Stimulated activated CD8-positive, alpha-beta memory T cell treated with anti-CD3 and anti-CD28 coated beads, Interleukin-7, amount 100 ng/mL, for 24 hours (primary cell): ENCODE measurements at regions not wholly inside any gene's neighbourhood (a gene's known extent, or its start where the extent isn't known, plus 50 kb on each side); places are given as distances from the start of the nearest gene placed in this dataset.
"Not testable (repeated sequence)": the region's sequence is repeated elsewhere in the genome, so short reads cannot be mapped to it uniquely, and the experiment has no call there.

Experiments
- DNase-seq: peaks from one replicate; pipeline ENCODE4 v3.0.0-alpha.2; 2020; ENCODE audit warnings: low read depth

DNA sequence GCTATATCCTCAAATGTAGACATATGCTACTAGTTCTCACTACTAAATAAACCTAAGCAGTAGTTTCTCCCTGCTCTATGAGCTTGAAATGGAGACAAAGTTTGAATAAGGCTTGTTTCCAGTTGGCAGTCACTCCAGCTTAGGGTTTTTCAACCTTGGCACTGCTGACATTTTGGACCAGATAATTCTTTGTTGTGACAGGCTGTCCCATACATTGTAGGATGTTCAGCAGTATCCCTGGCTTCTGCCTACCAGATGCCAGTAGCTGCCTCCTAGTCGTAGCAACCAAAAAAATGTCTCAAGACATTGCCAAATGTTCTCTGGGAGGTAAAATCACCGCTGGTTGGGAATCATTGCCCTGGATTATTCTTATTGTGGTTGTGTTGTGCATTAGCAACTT is 182.7 kb upstream of the PARD3B start:
- no peak for DNase-seq

DNA sequence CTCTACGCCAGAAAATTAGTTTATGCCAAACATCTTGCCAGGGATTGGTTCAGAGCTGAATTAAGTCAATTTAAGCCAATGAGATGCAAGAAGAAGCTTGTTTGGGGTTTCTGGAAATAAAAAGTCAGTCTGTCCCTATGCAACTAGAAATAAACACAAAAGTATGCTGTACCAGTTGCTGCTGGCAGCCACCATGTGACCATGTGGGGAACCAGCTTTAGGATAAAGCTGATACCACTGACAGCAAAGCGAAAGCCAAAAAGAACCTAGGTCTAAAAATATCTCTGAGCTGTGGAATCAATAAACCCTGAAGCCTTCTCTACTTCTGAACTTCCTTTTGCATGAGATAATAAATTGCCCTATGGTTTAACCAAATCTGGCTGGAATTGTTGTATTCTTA is 181.8 kb upstream of the PARD3B start:
- no peak for DNase-seq

DNA sequence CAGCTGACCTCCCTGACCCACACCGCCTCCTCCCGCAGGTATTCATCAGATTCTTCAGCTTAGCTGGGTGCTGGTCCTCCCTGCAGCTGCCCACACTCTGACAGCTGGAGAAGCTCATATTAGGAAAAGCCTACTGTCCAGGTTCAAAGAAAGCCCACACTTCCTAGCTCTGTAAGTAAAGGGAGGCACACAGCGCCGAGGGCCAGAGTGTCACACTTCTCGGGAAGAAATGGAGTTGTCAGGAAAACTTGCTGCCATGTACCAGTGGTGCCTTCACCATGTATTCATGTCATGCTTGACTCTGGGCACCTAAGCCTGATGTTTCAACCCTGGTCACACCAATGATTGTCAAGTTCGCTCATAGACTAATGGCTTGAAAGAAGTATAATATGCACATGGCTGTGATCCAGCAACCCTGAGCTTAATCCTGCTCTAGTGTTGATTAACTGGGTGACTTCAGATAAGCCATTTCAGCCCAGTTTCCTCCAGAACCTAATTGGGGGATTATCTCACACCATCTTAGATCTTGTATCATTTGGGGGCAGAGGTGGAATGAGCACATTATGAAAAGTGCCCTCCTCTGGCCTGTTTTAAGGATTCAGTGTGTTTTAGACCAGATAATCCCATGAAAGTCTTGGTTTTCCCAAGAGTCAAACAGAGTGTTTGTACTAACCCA is 180.3 kb upstream of the PARD3B start:
- DNase-seq, result no peak

DNA sequence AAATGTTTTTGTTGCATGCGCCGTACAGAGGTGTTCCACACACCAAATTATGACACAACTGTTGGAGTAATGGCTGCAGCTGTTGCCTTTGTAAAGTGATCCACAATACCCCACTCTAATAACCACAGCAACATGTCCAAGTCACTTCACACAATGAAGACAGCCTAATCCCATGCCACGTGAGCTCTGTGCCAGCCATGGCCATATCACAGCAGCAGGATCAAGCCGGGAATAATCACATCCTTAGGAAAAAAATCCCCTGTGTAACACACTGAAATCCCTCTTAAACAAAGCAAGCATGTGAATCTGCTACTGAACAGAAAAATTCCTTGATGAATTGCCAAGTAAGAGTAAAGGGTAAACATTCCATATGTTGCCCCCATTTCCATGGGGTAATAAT is 179.5 kb upstream of the PARD3B start:
- DNase-seq, result no peak

DNA sequence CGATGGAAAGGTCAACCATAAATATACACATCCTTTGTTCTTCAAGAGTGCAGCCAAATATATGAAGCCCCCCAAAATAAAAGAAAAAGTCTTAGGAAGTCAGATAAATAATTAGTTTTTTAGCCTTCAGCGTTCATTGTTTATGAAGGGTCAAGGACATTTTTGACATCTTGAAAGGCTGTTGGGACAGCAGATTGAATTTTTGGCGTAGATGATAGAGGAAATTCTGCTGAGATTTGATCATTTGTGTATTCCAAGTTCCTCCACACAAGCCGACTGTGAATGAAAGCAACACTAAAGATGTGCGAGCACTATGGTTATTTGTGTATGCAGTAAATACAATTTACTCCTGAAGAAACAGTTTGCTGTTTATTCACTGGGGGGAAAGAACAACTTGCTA is 177.8 kb upstream of the PARD3B start:
- no peak for DNase-seq

DNA sequence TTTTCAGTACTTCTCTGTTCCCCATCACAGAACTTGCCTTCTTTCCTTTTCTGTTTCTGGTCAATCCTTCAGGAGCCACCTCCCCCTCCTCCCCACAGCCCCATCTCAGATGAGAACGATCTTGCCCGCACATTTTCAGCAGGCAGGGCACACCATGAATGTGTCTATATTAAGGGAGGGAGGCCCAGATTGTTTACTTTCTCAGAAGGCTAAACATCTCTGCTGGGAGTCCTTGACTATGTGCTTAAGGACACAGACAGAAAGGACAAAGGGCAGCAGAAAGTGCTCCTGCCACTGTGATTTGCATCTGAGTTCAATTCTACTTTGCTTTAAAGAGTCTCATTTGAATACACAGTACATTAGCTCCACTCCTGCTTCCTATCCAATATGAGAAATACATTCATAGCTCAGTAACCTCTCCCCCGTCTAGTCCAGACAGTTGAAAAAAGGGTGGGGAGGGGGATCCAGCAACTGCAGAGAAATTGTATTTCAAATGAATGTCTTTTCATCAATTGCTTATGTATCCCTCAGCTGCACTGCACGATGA is 175.0 kb upstream of the PARD3B start:
- no peak for DNase-seq

DNA sequence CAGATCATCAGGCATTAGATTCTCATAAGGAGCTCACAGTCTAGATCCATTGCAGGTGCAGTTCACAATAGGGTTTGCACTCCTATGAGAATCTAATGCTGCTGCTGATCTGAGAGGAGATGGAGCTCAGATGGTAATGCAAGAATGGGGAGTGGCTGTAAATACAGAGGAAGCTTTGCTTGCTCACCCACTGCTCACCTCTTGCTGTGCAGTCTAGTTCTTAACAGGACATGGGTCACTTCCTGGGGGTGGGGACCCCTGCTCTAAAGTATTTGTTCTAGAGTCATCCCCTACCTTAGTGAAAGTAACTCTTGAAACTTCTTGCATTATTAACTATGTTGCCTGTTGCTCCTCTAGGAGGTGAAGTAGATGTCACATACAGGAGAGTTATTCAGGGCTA is 171.3 kb upstream of the PARD3B start:
- no peak for DNase-seq

DNA sequence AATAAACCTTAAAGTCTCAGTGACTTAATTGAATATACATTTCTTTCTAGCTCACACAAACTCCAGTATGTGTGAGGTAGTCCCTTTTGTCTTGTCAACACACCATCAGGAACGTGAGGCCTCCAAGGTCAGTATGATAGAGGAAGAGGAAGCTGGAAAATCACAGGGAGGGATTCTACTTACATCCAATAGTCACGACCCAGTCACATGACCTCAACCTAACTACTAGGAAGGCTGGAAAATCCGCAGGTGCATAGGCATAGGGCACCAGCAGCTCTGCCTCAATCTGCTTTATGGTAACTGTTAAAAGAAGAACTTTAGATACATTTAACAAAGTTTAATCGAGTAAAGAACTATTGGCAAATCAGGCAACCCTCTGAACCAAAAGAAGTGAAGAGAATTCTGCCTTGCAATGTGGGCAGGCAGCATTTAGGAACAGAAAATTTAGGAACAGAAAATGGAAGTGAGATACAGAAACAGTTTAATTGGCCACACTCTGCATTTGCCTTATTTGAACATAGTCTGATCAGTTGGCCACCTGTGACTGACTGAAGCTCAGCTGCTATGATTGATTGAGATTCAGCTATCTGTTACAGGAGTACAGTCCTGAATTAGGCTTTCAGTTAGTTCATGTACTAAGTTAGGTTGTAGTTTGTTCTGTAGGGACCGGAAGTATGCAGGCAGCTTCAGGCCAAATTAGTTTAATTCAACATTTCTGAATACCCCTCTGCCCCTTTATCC is 165.0 kb upstream of the PARD3B start:
- no peak for DNase-seq

DNA sequence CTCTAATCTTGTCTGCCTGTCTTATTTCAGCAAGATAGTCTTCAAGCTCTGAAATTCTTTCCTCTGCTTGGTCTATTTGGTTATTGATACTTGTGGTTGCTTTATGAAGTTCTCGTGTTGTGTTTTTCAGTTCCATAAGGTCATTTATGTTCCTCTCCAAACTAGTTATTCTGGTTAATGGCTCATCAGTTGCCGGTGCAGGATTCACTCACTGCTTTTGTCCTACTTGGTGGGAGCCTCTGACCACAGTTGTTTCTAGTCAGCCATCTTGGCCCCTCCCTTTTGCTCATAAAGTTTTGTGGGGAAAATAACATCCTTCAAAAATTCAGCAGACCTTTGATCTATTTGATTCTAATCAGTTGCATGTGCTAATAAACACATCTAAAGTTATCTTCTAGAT is 158.6 kb upstream of the PARD3B start:
- no peak for DNase-seq

DNA sequence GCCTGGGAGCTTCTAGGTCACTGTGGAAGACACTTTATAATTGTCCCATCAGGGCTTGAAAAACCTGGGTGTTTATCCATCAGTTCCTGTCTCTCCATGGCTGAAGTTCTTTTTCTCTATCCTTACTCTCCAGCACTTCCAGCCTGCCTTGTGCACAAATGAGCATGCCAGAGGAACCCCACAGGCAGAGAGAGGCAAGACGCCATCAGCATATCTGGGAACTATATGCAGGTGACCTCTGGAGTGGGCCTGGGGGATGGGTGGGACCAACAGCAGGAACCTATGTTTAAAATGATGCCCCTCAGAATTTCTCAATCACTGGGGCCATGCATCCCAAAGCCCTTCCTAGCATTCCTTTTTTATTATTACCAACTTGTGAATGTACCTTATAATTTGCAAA is 156.2 kb upstream of the PARD3B start:
- no peak for DNase-seq

DNA sequence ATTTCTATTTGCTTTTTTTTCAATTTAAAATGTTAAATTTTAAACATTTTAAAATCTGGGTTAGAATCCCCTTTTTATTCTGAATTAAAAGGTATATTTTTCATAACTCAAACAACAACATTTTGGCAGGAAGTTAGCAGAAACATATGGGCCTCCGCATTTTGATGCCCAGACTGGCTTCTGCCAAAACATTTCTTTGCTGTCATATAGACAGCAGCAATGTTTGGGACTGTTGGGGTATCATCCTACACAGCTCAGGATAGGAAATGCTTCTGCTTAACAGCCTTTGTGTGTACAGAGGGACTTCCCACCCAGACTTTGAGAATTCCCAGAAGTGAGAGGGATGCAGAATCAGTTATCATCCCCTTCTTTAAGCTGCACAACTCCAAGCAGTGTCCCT is 155.4 kb upstream of the PARD3B start:
- DNase-seq, result no peak

DNA sequence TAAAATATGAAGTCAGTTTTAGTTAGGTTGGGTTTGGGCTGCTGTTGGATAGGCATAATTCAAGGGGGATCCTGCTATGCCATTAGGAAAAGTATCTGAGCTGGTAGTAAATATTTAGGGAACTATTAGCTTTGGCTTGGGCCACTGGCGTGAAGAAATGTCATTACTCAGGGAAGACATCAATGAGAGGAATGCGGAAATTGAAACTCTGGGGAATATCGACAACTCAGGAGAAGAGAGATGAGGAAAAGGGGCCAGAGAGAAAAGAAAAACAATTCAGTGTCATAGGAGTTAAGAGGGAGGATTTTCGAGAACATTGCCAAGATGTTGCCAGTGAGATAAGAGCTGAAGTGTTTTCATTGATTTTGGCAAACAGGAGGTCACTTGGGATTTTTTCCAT is 149.7 kb upstream of the PARD3B start:
- DNase-seq, result no peak

DNA sequence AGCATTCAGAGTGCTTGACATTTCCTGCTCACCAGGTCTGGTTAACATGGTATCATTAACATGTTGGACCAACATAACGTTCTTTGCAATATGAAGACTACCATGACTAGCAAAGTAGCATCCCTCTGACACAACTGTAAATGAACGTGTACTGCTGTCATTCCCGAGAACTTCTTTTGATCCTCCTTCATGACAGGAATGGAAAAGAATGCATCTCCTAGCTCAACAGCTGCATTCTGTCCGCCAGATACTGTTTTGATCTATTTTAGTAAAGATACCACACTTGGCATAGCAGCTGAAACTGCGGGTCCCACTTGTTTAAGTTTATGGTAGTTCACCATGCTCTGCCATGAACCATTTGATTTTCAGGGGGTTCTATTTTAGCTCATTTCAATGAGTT is 144.2 kb upstream of the PARD3B start:
- no peak for DNase-seq

DNA sequence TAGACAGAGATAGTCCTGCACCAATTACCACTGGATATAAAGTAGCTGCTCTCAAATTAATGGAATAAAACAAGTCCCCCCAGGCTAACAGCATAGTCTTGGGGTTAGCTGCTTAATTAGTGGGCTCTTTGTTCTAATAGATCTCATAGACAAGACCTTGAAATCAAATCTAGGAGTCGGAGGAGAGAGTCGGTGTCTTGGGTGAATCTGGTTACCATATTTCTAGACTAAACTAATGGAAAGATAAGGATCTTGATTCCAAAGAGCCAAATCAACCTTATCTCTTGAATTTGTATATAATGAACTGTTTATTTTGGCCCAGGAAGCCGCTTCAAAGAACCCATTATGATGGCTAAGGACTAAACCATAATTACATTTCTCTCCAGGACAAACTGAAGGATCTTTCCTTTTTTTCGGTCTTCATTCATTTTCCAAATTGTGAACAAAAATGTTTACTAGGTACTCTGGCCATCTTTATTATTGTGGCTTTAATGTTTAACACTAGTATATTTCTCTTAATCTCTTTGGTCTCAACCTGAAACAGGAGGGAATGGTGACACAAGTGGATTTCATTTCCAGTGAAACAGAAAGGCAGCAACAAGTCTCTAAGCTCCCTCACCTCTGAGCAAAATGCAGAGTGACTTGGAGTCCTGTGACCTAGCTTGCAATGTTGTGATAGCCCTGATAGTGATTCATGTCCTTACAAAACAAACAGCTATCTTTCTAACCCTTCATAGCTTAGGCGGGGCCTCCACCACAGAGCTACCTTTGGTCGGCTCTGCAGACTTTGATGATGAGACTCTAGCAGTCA is 137.9 kb upstream of the PARD3B start:
- DNase-seq, result no peak

DNA sequence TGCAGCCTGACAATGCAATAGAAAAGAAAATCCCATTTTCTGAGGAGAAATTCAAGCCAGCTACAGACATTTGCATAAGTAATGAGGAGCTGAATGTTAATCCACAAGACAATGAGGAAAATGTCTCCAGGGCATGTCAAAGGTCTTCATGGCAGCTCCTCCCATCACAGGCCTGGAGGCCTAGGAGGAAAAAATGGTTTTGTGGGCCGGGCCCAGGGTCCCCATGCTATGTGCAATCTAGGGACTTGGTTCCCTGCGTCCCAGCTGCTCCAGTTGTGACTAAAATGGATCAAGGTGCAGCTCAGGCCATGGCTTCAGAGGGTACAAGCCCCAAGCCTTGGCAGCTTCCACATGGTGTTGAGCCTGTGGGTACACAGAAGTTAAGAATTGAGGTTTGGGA is 132.5 kb upstream of the PARD3B start:
- not testable (repeated sequence) for DNase-seq

DNA sequence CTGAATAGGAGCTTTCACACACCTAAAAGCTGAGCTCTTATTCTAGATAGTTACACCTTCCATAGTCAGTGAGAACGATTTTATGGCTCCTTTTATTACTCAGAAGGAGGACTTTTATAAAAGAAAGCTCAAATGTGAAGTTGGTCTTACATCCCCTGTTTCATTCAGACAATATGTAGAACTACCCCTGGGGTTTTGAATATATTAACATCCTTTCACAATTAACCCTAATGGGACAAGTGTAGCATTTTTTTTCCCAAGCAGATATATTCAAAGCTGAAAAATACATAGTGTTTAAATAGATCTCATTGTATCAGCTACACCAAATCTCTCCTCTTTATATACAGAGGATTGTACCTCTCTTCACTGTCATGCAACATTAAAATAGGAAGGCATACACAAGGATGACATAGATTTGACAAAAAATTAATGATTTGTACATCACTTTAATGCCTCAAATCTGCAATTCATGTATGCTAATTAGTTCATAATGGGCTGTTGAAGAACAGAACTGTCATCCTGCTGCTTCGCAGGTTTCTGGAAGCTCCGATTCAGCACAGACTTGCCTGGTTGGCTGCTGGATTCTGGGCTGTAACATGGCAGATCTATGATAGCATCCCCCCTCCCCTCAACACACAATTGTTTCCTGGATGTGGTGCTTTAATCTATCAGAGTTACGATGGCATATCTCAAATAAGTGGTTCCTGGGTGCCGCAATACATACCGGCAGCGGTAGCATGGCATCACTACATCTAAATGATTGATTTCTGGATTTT is 129.7 kb upstream of the PARD3B start:
- DNase-seq, result no peak

DNA sequence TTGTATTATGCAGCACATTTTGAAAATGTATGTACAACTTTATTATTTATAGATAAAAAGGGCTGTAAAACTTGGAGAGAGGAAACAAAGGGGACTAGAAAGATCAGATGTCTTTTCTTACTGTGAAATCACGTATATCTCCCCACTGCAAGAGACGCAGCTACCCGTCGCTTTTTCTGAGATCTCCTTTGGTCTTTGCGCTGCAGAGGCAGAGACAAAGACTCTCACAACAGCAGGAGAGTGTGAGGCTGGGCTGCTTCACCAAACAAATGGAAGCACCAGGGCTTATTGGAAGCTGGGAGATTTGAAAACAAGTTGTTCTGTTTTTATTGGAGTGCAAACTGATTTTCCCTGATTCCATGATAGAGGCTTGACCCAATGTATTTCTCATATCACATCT is 129.0 kb upstream of the PARD3B start:
- no peak for DNase-seq

DNA sequence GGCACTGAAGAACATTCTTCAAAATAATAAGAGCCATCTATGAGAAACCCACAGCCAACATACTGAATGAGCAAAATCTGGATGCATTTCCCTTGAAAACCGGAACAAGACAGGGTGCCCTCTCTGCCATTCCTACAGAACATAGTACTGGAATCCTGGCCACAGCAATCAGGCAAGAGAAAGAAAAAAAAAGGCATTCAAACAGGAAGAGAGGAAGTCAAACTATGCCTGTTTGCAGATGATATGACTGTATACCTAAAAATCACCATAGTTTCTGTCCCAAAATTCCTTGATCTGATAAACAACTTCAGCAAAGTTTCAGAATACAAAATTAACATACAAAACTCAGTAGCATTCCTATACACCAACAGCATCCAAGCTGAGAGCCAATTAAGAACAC is 119.5 kb upstream of the PARD3B start:
- DNase-seq, result no peak

DNA sequence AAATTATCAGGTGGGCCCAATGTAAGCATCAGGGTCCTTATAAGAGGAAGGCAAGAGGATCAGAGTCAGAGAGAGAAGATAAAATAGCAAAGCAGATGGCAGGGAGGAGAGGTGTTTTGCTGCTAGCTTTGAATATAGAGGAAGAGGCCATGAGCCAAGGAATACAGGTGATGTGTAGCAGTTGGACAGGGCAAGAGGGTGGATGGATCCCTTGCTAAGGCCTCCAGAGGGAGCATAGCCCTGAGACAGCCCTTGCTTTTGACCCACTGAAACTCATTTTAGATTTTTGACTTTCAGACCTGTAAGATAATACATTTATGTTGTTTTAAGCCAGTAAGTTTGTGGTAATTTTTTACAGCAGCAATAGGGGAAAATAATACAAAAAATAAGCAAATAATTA is 116.6 kb upstream of the PARD3B start:
- DNase-seq, result no peak

DNA sequence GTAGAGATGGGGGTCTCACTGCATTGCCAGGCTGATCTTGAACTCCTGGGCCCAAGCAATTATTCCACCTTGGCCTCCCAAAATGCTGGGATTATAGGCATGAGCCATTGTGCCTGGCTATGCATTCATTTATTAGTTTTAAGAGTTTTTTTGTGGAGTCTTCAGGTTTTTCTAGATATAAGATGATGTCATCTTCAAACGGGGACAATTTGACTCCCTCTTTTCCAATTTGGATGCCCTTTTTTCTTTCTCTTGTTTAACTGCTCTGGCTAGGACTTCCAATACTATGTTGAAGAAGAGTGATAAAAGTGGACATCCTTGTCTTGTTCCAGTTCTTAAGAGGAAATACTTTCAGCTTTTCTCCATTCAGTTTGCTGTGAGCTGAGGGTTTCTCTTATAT is 113.7 kb upstream of the PARD3B start:
- DNase-seq, result no peak

DNA sequence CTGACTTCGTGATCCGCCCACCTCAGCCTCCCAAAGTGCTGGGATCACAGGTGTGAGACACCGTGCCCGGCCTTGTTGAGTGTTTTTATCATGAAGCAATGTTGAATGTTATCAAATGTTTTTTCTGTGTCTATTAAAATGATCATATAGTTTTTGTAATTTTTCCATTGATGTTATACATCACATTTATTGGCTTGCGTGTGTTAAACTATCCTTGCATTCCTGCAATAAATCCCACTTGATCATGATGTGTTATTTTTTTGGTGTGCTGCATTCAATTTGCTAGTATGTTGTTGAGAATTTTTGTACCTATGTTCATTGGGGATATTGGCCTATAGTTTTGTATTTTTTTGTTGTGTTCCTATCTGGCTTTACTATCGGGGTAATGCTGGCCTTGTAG is 113.1 kb upstream of the PARD3B start:
- no peak for DNase-seq
